ENCODE measurements at regions not wholly inside any gene's neighbourhood (a gene's known extent, or its start where the extent isn't known, plus 50 kb on each side); places are given as distances from the start of the nearest gene placed in this dataset.

- TF ChIP-seq POLR2A (IDR thresholded peaks at IDR 0.05) (no peak), CTCF (IDR thresholded peaks at IDR 0.05) (no peak)
Observed at GRCh38 chr4:181838253-181838652, 404.9 kb upstream of the TENM3 start.
